Common myeloid progenitor, CD34-positive (primary cell): ENCODE measurements at regions not wholly inside any gene's neighbourhood (a gene's known extent, or its start where the extent isn't known, plus 50 kb on each side); places are given as distances from the start of the nearest gene placed in this dataset.
A peak's percentile ranks its signal among the peaks of the same experiment; 100 is the strongest.

ENCODE experiments used
- CTCF ChIA-PET: fragments of 350-600 bp; sonication (Branson Sonifier 250); formaldehyde crosslinking; loops from one replicate; lab custom pipeline; 2021; ENCODE audit warnings: antibody characterized with exemption; lab: Charles Lee
- POLR2A ChIA-PET: fragments of 350-600 bp; sonication (Branson Sonifier 250); formaldehyde crosslinking; loops from one replicate; lab custom pipeline; 2021; ENCODE audit warnings: antibody characterized with exemption; lab: Charles Lee
- DNase-seq, 3 donors: peaks; one replicate each; pipeline versions ENCODE4 v3.0.0 to v3.0.0-alpha.2; 2013
- H3K27ac ChIP-seq, 2 experiments: 1 replicate in 1 of 2; 2 replicates in 1 of 2; pipeline ENCODE4 v1.7.0; 2013; ENCODE audit warnings: inconsistent platforms in 2 of 2, low read length in 2 of 2, mild to moderate bottlenecking in 2 of 2, low read depth in 1 of 2, moderate library complexity in 1 of 2; ENCODE audit not compliant: severe bottlenecking in 2 of 2, insufficient read depth in 1 of 2, poor library complexity in 1 of 2
- H3K27me3 ChIP-seq, 5 experiments: replicated peaks in 2 of 5; 1 replicate in 3 of 5; 2 replicates in 2 of 5; pipeline versions ENCODE4 v1.6.1 to v1.7.0; 2013; ENCODE audit warnings: low read length in 4 of 5, mild to moderate bottlenecking in 2 of 5, moderate library complexity in 2 of 5, inconsistent platforms in 1 of 5; ENCODE audit not compliant: insufficient read depth in 5 of 5, control insufficient read depth in 4 of 5
- H3K36me3 ChIP-seq, 4 experiments: 1 replicate in 2 of 4; 2 replicates in 2 of 4; pipeline versions ENCODE4 v1.6.1 to v1.7.0; 2013; ENCODE audit warnings: low read length in 3 of 4, control low read depth in 1 of 4, mild to moderate bottlenecking in 1 of 4; ENCODE audit not compliant: control insufficient read depth in 4 of 4, insufficient read depth in 4 of 4
- H3K4me1 ChIP-seq, 4 experiments: 1 replicate in 3 of 4; 2 replicates in 1 of 4; pipeline versions ENCODE4 v1.6.1 to v1.7.1; 2013; ENCODE audit warnings: low read length in 3 of 4, mild to moderate bottlenecking in 3 of 4, control low read depth in 1 of 4, inconsistent platforms in 1 of 4, moderate library complexity in 1 of 4; ENCODE audit not compliant: control insufficient read depth in 4 of 4, insufficient read depth in 4 of 4; ENCODE audit errors: control extremely low read depth in 1 of 4
- H3K4me3 ChIP-seq, 7 experiments: 1 replicate in 4 of 7; 2 replicates in 3 of 7; pipeline versions ENCODE4 v1.5.1 to v1.7.0; 2013; ENCODE audit warnings: mild to moderate bottlenecking in 7 of 7, low read length in 6 of 7, moderate library complexity in 6 of 7, inconsistent platforms in 2 of 7, low read depth in 2 of 7, control low read depth in 1 of 7; ENCODE audit not compliant: insufficient read depth in 4 of 7, control insufficient read depth in 1 of 7; ENCODE audit errors: extremely low read depth in 1 of 7
- H3K9me3 ChIP-seq, 5 experiments: 1 replicate in 4 of 5; 2 replicates in 1 of 5; pipeline versions ENCODE4 v1.6.1 to v1.7.1; 2013; ENCODE audit warnings: low read length in 4 of 5, mild to moderate bottlenecking in 2 of 5, inconsistent platforms in 1 of 5, low read depth in 1 of 5, moderate library complexity in 1 of 5; ENCODE audit not compliant: control insufficient read depth in 4 of 5, insufficient read depth in 2 of 5; ENCODE audit errors: control extremely low read depth in 1 of 5
- WGBS: methylation state at CpG from one replicate; pipeline ENCODE4 v1.1.5; 2013; ENCODE audit not compliant: insufficient coverage; 5-methylcytosine and 5-hydroxymethylcytosine counted together

DNA sequence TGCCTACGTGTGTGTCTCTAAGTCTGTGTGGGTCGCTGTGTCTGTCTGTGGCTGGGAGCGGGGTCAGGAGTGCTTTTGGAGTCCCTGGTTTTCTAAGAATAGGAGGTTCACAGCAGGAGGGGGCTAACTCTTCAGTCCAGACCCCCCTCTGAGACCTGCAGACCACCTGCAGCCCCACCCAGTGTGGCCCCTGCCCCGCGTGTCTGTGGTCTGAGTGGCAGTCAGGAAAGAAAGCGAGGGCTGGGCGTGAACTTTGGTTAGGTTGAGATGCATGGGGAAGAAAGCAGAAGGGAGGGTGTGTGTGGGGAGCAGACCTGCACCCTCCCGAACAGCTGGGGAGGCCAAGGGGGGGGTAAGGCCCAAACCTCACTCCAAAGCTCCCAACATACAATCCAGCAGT is 144.9 kb upstream of the TPM1 start:
- no peak for DNase-seq
- Histone ChIP-seq H3K4me1 (no peaks in the 10 kb centered on the region), H3K4me3 (no peak overlapping the region), H3K27ac (no peak overlapping the region), H3K9me3 (no peaks in the 10 kb centered on the region), H3K36me3 (no peaks in the 10 kb centered on the region), H3K27me3 (peaks cover 0 to 2% (median 0%) of the 10 kb centered on the region in 5 experiments)
- POLR2A ChIA-PET, result no interaction called here
- WGBS, result 97% methylated on average over 3 of the region's 8 CpGs
- CTCF ChIA-PET, result no interaction called here

DNA sequence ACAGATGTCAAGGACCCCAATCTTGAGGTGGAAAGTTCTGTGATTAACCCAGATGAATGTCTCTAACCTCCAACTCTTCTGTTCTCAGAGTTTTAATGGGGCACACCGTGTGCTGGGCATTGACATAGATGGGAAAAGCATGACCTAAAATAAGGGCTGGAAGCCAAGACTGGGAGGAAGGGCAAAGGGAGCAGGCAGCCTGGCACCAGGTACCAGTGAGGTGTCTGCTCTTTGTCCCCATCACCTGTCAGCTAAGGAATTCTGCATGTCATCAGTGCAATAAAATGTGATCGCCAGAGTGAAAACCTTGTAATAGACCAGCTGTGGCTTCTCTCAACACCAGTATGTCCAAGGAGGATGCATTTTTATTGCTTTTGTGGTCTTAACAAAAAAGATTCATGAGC is 143.5 kb upstream of the TPM1 start:
- Histone ChIP-seq H3K36me3 (no peaks in the 10 kb centered on the region), H3K9me3 (no peaks in the 10 kb centered on the region), H3K4me3 (no peak overlapping the region), H3K4me1 (no peaks in the 10 kb centered on the region), H3K27ac (no peak overlapping the region), H3K27me3 (peaks cover 0 to 2% (median 0%) of the 10 kb centered on the region in 5 experiments)
- WGBS, result 93% methylated on average over 2 of the region's 2 CpGs
- DNase-seq, result no peak
- ChIA-PET CTCF (no interaction called here), POLR2A (no interaction called here)

DNA sequence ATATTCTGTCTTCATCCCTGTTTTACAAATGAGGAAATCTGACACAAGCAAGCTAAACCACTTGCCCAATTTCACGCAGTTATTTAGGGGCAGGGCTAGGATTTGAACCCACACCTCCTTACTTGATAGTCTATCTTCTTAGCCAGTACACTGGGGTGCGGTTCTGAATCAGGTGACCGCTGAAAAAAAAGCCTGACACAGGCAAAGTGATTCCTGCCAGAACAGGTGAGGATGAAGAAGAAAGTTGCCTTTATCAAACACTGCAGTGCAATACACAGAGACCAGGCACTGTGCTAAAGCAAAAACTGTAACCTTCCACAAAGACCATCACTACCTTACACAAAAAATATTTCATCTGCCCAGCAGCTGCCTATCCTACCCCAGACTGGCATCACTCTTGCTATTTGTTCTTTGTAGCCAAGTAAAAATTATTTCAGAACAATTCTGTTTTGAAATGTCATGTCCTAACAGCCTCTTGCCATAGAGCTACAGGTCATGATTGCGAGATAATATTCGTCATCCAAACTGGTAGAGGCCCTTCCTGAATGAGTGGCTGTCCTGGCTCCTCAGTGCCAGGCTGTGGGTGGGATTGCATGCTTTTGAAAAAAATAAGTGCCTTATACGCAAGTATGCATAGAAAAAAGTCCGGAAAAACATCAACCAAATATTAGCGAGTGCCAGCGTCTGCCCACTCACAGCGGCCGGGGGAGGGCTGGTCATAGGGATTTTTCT is 142.3 kb upstream of the TPM1 start:
- ChIA-PET CTCF (no interaction called here), POLR2A (no interaction called here)
- Histone ChIP-seq H3K36me3 (no peaks in the 10 kb centered on the region), H3K9me3 (no peaks in the 10 kb centered on the region), H3K4me1 (no peaks in the 10 kb centered on the region), H3K27me3 (peaks cover 0 to 2% (median 0%) of the 10 kb centered on the region in 5 experiments), H3K27ac (no peak overlapping the region), H3K4me3 (no peak overlapping the region)
- DNase-seq, result no peak
- 98% methylated on average over 8 of the region's 11 CpGs for WGBS

DNA sequence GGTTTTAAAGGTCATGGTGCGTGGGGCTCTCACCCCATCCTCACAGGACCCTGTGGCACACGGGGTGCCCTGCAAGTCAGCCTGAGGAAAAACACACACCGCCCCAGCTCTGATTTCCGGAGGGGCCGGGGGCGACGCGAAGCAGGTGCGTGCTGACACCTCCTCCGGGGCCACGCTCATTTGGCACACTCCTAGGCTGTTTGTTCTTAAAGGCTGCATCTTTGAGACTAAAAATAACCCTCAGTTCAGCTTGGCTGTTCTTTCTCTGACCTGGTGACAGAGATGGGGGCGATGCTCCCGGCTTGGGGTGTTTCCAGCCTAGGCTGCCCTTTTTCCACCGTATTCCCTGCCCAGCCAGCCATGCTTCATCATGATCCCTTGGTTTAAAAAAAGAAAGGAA is 141.5 kb upstream of the TPM1 start:
- WGBS, result 95% methylated on average over 11 of the region's 14 CpGs
- CTCF ChIA-PET, result no interaction called here
- H3K4me1 ChIP-seq, result no peaks in the 10 kb centered on the region

DNA sequence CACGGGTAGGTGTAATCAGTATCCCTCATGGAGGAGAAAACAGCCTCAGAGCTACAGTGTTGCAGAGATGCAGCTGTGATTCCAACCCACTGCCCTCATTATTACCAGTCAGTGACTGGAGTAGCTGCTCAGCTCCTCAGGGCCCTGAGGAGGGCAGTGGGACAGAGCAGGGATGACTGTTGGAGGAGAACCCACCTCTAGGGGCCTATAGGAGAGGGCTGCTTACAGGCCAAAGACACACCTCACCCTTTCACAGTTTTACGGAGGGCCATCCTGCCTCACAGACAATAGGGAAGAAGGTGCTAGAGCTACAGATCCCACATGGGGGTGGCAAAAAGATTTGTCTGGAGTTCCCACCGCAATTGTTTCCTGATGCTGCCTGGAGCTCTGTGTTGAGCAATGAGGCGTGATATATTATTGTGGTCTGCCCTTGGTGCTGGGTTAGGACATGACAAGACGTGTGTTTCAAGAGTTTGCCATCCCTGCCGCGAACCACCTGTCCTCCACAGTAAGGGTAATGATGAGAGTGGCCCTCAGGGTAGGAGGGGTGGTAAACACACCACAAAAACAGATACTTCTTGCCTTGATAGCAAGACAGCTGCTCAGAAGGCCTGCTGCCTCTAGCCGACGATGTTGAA is 140.5 kb upstream of the TPM1 start:
- H3K9me3 ChIP-seq, result no peaks in the 10 kb centered on the region
- no peak overlapping the region for H3K4me3 ChIP-seq
- H3K27ac ChIP-seq, result no peak overlapping the region
- DNase-seq, result peak in 1 of 3 donors; percentile 1
- CTCF ChIA-PET, result no interaction called here
- POLR2A ChIA-PET, result no interaction called here
- H3K4me1 ChIP-seq, result no peaks in the 10 kb centered on the region
- WGBS, result 82% methylated on average over 8 of the region's 9 CpGs
- peaks cover 0 to 2% (median 0%) of the 10 kb centered on the region in 5 experiments for H3K27me3 ChIP-seq
- H3K36me3 ChIP-seq, result no peaks in the 10 kb centered on the region

More for the DNA sequence above, 141.5 kb upstream of the TPM1 start:
- Histone ChIP-seq H3K36me3 (no peaks in the 10 kb centered on the region), H3K4me3 (no peak overlapping the region), H3K27me3 (peaks cover 0 to 2% (median 0%) of the 10 kb centered on the region in 5 experiments), H3K27ac (no peak overlapping the region), H3K9me3 (no peaks in the 10 kb centered on the region)
- POLR2A ChIA-PET, result no interaction called here
- no peak for DNase-seq

DNA sequence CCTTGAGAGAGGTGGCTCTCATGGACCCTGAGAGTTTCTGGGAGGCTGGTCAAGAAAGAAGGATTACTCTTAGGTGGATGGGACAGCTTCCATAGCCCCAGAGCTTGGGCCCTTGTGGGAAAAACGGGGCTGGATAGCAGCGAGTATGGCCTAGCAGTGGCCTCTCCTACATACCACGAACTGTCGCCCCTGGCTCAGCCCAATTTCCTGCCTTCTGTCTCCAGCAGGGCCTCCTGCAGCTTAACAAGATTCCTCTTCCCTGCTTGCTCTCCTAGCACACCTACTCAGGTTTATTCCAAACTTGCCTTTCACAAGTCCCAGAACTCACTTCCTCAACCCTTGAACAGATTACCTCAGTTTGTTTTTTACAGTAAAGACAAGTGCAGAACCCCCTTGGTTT is 139.7 kb upstream of the TPM1 start:
- CTCF ChIA-PET, result no interaction called here

DNA sequence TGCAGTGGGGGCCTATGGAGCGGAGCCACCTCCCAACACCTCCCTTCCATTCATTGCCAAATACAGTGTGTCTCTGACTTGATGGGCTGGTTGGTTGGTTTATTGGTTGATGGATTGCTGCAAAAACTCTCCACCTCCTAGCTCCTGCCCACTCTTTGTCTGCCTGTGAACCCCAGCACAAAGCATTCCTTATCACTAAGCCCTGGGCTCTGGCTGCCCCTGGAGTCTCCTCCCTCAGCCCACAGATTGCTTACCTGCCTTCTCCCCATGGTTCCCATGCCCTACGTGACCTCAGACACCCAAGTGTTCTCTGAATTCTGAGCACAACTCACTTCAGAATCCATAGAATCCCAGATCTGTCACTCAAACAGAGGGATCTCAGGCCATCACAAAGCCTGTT is 139.1 kb upstream of the TPM1 start:
- ChIA-PET CTCF (no interaction called here), POLR2A (no interaction called here)
- Histone ChIP-seq H3K4me1 (no peaks in the 10 kb centered on the region), H3K4me3 (no peak overlapping the region), H3K27ac (no peak overlapping the region), H3K9me3 (no peaks in the 10 kb centered on the region), H3K36me3 (no peaks in the 10 kb centered on the region), H3K27me3 (peaks cover 0 to 2% (median 0%) of the 10 kb centered on the region in 5 experiments)
- no CpG with 5 or more reads among the region's 2 CpGs for WGBS
- no peak for DNase-seq

More for the DNA sequence above, 139.7 kb upstream of the TPM1 start:
- WGBS, result 77% methylated on average over 4 of the region's 4 CpGs
- Histone ChIP-seq H3K4me1 (no peaks in the 10 kb centered on the region), H3K9me3 (no peaks in the 10 kb centered on the region), H3K27ac (no peak overlapping the region), H3K36me3 (no peaks in the 10 kb centered on the region), H3K4me3 (no peak overlapping the region), H3K27me3 (peaks cover 0 to 2% (median 0%) of the 10 kb centered on the region in 5 experiments)
- no peak for DNase-seq
- POLR2A ChIA-PET, result no interaction called here
